HUDEP-2 (cell line): ENCODE measurements at regions not wholly inside any gene's neighbourhood (a gene's known extent, or its start where the extent isn't known, plus 50 kb on each side); places are given as distances from the start of the nearest gene placed in this dataset.
"Not testable (repeated sequence)": the region's sequence is repeated elsewhere in the genome, so short reads cannot be mapped to it uniquely, and the experiment has no call there.

Experiments used
- DNase-seq, 76 experiments: peaks; one replicate each; lab custom pipeline; 2025; ENCODE audit not compliant: unreplicated experiment in 76 of 76; lab: John Stamatoyannopoulos, UW

DNA sequence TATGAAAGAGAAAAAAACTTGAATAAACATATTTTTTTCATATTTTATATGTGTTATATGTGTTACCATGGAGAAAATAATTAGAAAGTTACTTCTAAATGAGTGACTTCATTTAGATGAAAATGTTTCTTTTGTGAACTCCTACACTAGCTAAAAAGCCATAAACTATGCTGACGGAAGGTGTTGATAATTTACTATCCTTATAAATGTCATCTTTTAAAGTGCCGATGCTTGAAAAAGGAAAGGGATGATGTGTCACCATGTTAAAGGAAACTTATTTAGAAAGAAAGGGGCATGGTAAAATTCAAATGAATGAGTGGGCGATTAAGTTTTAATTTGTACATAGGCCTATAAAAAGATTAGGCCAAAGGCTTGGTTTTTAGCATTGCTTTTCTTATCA lies 133.8 kb downstream of the SPRY1 start:
- no peak for DNase-seq

DNA sequence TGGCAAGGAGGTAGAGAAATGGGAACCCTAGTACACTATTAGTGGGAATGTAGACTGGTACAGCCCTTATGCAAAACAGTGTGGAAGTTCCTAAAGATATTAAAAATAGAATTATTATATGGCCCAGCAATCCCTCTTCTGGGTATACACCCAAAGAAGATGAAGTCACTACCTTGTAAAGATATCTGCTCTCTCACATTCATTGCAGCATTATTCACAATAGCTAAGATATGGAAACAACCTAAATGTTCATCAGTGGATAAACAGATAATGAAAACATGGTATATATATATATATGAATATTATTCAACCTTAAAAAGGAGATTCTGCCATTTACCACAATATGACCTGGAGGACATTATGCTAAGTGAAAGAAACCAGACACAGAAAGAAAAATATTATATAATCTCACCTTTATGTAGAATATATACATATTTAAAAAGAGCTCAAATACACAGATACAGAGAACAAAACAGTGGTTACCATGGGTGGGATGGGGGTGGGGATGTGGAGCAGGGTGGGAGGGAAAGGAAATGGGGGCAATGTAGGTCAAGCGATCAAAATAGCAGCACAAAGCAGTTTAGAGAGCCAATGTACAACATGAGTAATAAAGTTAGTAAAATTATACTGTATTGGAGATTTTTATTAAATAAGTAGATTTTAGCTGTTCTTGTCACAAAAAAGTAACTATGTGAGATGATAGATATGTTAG lies 138.6 kb downstream of the SPRY1 start:
- DNase-seq = no peak

DNA sequence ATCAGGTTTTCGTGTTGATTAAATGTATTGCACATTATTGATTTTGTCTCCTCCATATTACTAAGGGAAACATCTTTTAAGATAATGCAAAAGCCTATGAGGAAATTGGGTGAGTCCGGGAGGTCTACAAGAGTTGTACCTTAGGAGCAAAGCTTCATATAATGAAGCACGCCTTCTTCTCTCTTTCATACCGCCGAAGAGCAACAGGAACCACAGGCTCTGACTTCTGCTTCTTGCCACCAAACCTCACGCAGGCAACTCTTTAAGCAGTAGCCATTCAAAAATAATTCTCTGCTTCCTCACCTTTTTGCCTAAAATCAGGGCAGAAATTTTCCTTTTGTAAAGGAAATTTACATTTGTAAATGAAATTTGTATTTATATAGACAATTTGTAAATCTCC lies 139.6 kb downstream of the SPRY1 start:
- no peak for DNase-seq

DNA sequence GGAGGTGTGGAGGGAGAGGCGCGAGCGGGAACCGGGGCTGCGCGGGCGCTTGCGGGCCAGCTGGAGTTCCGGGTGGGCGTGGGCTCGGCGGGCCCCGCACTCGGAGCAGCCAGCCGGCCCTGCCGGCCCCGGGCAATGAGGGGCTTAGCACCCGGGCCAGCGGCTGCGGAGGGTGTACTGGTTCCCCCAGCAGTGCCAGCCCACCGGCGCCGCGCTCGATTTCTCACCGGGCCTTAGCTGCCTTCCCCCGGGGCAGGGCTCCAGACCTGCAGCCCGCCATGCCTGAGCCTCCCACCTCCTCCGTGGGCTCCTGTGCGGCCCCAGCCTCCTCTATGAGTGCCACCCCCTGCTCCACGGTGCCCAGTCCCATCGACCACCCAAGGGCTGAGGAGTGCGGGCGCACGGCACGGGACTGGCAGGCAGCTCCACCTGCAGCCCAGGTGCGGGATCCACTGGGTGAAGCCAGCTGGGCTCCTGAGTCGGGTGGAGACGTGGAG lies 141.4 kb downstream of the SPRY1 start:
- not testable (repeated sequence) for DNase-seq

DNA sequence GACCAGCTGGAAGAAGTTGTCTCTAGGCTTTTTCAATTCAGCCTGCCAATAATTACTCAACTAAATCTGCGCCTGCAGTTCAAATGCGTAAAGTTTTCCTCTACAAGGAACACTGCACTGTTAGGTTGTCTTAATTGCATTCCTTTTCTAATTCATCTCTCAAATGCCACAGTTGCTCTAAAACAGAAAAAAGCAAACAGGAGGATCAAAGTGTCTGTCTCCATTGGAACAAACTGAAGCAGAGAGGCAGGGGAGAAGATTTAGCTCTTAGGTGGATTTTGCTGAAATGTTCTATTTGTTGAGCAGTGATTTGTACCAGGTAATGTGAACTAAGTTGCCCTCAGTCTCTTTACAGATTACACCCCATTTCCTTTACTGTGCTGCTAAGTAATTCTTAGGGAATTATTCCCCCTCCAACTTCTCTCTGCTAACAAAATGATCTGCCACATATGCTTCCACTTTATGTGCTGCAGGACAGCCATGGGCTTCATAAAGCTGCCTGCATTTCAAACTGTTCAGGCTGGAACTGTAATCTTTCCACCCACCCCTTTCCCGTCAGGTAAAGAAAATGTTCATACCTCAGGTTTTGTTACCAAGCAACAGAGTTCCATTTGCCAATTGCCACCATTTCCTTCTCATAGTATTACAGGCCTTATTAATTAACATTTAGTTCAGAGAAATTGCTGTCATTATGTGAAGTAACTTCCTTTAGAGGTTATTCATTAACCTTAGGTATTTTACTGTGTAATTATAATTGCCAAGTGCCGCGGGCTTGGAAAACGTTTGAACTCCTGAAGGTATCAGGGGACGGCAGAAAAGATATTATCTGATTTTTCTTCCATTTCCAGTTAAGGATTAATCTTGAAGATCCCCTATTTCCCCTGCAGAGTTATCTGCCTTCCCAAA lies 149.3 kb downstream of the SPRY1 start:
- DNase-seq = no peak

DNA sequence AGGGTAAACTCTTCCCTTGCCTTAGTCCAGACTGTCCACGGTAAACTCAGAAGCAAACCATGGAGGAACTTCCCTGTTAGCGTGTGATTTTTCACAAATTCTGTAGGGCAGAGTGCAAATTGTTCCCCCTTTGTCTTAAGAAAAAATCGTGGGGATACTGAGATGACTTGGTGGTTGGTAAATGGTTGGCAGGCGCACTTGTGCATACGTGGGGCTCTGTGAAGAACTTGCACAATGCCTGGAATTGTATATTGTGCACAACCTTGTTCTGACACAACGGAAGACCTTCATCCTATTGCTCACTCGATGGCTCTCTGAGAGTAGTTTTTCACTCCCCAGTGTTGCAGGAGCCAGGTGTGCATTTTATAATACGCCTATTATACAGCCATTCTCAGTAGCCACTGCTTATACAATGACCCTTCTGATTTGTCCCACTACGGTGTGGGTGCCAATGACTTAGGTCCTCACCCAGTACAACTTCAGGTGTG lies 150.0 kb downstream of the SPRY1 start:
- no peak for DNase-seq

DNA sequence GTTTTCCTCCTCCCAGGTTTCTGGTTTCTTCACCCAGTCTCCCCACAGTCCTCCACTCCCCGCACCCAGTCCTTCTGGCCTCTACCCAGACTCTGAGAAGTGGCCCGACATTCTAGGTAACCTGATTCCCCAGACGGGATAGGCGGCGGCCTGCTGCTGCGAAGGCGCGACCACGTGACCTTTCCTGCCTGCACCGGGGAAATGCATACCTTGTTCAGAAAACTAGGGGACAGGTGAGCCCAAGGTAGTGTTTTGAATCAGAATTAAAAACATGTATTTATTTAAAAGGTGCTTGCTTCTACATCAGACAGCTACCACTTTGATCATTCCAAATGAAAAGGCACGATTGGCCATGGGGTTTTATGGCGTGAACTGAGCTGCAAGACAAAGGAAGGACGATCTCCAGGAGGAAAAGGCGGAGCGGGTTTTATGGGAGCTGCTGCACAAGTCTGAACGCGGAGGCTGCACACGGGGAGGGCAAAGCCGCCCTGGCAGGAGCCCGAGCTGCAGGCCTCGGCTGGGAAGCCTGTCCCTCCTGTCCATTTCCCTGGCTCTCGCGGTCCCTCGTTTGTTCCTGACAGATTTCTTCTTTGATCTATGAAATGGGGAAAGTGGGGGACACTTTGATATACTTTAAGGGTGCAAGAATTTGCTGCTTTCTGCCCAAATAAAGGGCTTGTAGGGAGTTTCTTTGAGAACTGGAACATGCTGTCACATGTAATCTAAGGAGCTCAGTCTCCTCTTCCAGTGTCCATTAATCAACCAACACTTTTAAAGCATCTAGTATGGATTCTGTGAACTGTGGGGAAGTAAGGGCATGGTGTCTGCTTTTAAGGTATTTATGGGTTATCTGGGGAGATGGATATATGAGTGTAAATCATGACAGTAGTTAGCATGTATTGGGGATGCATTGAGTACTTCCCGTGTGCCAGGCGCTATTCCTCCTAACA lies 150.9 kb downstream of the SPRY1 start:
- DNase-seq = no peak

DNA sequence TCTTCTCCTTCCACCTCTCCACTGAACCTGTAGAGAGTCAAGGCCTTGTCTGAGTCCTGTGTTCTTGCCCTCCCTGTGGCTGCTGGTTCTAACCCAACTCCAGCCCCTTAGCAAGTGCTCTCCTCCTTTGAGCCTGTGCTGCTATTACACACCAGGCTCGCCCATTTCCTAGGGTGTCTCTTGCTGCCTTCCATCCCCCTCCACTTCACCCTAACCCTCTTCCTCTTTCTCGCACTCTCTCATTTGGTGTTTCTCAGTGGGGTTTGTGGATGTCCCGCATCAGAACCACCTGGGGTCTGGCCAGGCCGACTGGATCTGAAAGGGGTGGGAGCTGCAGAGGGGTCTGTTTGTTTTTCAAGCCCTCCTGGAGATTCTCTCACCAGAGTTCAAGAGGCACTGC lies 156.7 kb downstream of the SPRY1 start:
- DNase-seq = no peak

DNA sequence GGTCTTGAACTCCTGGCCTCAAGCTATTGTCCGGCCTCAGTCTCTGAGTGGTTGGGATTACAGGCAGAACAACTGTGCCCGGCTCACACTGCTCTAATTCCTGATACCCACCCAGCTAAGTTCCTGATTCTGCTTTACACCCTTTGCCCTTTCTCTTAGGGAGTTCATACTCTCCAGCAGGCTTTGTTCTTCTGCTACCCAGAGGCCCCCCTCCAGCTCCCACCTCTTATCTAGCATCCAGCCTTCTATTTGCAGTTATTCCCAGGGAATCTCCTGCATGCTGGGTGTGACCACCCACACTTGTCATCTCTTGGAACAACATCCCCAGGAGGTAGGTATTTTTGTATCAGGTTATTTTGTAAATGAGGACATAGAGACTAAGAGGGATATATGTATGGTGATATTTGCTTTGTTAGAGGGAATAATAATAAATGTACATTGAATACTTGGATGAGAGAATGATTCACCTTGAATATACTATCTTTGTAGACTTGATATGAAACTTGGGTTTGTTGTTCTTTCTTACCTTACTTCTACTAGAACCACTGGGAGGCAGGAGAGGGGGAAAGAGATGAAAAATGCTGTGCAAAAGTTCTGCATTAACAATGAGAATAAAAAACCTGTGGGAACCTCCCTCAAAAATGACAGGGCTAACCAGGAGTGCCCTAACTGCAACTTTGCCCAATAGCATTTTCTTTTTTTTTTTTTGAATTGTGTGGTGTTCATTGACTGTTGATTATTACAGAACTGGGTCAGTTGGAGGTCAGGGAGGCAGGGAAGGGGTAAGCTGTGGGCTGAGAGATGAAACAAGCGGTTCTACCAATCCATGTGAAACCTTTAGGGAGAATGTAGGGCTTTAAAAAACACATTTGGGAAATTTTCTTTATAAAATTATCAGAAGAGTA lies 157.4 kb downstream of the SPRY1 start:
- DNase-seq = no peak

DNA sequence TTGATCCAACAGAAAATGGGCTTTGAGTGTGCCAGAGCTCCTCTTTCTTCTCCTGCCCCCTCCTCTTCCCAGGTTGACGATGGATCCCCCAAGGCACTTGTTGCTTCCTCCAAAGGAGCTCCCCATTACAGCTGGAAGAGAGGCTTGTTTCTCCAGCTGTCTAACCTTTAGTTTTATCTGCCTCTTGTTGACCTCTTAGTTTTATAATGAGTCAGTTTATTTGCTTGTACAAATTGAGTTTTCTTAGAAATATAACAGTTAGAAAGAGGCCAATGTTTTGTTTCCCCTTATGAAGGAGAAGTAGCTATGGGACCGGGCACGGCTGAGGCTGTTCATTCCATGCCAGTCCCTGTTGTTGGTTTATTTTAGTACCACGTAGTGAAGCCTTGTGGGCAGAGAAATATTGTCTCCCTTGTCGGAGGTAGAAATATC lies 158.2 kb downstream of the SPRY1 start:
- no peak for DNase-seq

DNA sequence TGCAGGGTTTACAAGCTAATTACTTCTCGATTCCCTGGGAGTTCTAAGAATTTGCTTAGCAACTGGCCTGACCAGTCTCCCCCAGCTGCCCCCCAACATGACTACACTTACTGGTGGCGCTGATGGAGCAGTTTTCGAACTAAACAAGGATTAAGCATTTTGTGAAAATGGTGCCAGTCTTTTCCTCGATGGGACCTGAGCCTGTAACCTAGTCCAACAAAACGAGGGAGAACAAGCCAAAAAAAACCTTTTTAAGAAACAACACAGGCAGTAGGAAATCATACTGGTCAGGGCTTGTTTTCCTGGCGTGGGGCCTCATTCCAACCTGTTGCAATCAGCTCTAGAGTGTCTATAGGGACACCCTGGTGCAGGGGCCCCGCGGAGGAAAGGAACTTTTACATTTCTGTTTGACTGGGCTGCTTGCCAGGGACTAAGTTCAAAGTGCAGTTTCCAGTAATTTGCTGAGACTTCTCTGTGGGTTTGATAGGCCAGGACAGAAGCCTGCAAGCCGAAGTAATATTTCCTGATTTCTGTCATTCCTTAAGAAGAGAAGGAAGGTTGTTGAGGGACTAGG lies 158.7 kb downstream of the SPRY1 start:
- DNase-seq = peak in 6 of 76 experiments; percentile 3 to 28 (median 13)

DNA sequence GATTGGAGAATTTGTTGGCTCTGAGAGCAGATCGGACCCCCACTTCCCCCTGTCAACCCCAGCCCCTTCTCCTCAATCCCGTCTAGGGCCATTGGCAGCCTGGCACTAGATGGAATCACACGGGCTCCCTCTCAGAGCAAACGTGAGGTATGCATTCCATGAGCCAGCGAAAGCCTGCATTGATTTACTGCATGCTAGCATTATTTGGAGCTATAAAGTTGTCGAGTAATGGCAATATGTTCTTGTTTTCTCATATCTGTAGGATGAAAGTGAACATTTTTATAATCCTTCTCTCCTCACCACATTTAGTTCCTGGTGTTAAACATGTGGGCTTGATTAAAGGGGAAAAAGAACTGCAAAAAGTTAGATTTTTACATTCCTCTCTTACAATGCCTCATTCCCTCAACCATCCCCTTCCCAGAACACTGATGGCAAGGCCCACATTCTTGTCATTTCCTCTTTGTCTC lies 159.2 kb downstream of the SPRY1 start:
- no peak for DNase-seq

DNA sequence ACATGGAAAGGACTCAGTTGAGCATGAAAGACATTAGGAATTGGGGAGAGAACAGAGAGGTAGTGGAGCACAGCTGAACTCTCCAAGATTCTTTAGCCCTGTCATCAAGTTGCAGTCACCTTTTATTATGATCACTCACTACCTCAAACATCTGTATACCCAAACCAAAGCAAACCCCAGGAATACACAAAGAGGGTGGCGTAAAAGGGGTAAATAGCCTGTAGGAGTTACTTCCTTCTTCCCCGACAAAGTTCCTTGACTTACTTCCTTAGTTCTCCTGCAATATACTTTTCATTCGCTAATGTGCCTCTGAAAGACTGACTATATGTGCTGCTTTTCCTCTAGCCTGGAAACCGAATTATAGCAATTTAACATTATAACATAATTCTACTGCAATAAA lies 159.9 kb downstream of the SPRY1 start:
- no peak for DNase-seq

DNA sequence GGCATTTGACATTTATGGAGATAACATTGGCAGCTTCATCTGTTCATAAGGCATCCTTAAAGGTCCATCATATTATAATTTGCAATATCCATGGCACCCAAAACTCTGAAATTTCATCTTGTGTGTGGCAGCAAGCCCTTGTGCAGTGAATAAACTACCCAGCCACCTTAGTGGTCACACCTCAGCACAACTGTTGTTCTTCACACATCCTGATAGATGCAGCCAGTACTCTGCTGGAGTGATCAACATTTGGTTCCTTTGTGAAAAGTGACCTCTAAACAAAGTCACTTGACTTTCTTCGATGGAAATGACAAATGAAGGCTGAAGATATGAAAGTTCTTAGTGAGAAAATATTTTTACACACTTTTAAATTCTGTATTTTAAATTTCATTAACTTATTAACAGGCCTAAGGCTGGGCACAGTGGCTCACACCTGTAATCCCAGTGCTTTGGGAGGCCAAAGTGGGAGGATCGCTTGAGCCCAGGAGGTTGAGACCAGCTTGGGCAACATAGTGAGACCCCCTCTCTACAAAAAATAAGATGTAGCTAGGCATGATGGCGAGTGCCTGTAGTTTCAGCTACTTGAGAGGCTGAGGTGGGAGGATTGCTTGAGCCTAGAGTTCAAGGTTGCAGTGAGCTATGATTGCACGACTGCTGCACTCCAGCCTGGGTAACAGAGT lies 161.4 kb downstream of the SPRY1 start:
- DNase-seq = no peak

DNA sequence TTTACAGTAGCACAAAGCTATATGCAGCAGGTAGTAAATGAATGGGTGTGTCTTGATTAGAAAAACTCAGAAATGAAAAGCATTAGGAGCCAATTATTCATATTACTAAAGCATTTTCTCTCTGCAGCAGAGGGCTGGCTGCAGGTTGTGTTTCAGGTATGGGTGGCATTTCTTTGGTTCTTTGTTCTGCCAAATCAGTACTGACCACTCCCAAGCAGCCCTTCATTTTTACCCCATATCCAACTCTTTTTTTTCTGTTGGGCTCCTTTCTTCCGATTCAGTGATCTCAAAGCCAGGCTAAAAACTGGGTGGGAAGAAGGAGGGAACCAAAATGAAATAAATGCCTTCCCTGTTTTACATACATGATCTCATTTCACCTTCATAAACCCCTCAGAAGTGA lies 162.3 kb downstream of the SPRY1 start:
- DNase-seq = no peak

DNA sequence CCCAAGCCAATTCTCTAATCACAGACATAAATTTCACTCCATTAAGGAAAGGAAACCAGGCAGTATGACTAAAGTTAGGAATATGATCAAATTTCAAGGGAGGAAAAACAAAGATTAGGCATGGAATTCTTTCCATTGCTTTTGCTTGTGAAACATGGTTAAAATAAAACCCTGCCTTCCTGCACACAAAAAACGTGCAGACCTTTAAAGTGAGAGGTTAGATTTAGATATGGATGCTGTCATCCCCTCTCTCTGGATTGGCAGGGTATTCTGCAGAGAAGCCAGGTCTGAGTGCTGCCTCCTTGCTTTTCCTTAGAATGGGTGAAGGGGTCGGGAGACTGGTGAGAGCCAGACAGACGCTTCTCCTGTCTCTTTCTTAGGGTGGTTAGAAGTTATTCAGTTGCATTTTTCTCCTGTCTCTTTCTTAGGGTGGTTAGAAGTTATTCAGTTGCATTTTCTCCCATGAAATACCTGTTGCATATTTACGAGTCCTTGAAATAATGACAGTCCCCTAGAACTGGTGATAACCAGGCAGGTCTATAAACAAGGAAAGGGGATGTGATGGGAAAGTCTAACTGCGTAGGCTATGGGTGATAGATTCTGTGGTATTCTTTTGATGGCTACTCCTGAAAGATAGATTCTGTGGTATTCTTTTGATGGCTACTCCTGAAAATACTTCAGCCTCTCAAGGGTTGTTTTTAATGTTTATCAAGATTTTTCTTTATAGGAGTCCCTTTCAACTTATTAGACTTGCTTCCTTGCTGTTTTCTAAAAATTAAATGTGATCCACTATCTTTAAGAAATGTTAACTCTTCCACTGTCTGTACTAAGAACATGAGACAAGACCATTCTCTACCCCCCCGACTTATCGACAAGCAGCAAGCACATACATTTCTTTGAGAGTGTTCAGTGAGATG lies 163.6 kb downstream of the SPRY1 start:
- DNase-seq = no peak

DNA sequence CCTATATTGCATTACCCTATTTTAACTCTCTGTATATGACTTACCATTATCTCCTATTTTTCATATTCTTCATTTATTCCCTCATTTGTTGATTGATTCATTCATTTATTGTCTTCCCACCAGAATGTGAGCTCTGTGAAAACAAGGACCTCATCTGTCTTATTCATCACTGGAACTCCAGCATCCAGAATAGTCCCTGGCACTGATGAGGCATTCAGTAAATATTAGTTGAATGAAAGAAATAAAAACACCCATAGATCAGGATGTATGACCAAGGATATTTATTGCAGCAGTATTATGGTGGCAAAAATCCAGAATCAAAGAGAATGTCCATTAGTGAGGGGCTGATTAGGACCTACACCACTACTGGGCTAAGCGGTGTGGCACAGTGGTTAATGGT lies 164.9 kb downstream of the SPRY1 start:
- no peak for DNase-seq
